Right lobe of liver (tissue), 4 donors: ENCODE measurements at regions not wholly inside any gene's neighbourhood (a gene's known extent, or its start where the extent isn't known, plus 50 kb on each side); places are given as distances from the start of the nearest gene placed in this dataset.

Experiments
- POLR2A ChIP-seq: fragments of 450-650 bp; IDR thresholded peaks from one replicate; pipeline ENCODE4 v1.6.1; 2017; ENCODE audit warnings: antibody characterized with exemption, mild to moderate bottlenecking
- TF ChIP-seq, protein P1 (sequence below), 4 donors: fragments of 200-600 bp in 3 of 4; fragments of 450-650 bp in 1 of 4; IDR thresholded peaks; one replicate each; pipeline versions ENCODE4 v1.5.1 to v1.8.0; 2016 to 2022; ENCODE audit warnings: antibody characterized with exemption in 4 of 4, mild to moderate bottlenecking in 2 of 4
- donor health status: DM: no; HTN: no; CAD: no.
- donor health status: DM: no; HTN: no; CAD: no.
- donor health status: DM: no; HTN: yes; CAD: no.

DNA sequence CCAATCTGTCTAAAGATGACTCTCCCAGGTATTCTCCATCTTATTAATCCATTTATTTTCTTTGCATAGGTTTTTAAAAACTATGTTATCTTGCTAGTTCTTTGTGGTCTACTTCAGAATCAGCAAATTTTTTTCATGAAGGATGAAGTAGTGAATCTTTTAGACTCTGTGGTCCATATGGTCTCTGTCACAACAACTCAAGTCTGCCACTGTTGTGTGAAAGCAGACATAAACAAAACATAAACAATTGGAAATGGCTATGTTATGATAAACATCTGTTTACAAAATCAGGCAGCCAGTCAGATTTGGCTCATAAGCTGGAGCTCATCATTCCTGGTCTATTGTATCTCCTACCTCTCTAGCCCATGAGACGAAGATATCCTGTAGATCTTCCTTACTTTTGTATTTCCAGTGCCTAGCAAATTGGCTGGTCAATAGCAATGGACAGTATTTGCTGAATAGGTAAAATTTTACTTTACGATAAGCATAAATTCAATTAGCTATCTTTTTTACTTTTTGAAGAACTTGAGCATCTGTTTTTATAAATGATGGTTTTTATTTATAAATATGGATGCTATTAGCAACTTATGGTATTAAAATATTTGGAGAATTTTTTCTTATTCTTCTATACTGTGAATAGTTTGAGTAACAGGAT lies 104.6 kb upstream of the SGCE start:
- TF ChIP-seq, protein P1, sequence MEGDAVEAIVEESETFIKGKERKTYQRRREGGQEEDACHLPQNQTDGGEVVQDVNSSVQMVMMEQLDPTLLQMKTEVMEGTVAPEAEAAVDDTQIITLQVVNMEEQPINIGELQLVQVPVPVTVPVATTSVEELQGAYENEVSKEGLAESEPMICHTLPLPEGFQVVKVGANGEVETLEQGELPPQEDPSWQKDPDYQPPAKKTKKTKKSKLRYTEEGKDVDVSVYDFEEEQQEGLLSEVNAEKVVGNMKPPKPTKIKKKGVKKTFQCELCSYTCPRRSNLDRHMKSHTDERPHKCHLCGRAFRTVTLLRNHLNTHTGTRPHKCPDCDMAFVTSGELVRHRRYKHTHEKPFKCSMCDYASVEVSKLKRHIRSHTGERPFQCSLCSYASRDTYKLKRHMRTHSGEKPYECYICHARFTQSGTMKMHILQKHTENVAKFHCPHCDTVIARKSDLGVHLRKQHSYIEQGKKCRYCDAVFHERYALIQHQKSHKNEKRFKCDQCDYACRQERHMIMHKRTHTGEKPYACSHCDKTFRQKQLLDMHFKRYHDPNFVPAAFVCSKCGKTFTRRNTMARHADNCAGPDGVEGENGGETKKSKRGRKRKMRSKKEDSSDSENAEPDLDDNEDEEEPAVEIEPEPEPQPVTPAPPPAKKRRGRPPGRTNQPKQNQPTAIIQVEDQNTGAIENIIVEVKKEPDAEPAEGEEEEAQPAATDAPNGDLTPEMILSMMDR (IDR thresholded peaks at IDR 0.05) = no peak
- TF ChIP-seq POLR2A = no peak
